ENCODE measurements at regions not wholly inside any gene's neighbourhood (a gene's known extent, or its start where the extent isn't known, plus 50 kb on each side); places are given as distances from the start of the nearest gene placed in this dataset.

DNA sequence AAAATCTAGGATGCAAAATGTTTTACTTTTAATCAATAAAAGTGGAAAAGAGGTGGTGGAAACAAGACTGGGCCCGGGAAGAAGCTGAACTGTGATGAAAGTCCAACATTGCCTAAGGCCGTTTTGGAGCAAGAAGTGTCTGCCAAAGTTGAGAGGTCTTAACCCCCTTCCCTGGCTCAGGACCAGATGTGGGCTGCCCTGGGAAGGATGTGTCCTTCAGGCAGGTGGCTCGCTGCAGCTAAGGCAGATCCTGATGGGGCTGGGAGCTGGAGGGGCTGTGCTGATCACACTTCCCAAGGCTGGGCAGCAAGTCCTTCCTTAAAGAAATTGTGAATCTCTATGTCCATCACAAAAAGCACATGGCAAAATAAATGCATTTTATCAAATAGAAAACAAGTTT is 581.6 kb downstream of the GALC start:
- TF ChIP-seq, protein P1, sequence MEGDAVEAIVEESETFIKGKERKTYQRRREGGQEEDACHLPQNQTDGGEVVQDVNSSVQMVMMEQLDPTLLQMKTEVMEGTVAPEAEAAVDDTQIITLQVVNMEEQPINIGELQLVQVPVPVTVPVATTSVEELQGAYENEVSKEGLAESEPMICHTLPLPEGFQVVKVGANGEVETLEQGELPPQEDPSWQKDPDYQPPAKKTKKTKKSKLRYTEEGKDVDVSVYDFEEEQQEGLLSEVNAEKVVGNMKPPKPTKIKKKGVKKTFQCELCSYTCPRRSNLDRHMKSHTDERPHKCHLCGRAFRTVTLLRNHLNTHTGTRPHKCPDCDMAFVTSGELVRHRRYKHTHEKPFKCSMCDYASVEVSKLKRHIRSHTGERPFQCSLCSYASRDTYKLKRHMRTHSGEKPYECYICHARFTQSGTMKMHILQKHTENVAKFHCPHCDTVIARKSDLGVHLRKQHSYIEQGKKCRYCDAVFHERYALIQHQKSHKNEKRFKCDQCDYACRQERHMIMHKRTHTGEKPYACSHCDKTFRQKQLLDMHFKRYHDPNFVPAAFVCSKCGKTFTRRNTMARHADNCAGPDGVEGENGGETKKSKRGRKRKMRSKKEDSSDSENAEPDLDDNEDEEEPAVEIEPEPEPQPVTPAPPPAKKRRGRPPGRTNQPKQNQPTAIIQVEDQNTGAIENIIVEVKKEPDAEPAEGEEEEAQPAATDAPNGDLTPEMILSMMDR (conservative IDR thresholded peaks at IDR 0.05): no peak
- TF ChIP-seq EZH2 (IDR thresholded peaks at IDR 0.05; ENCODE audit: low read depth): no peak

Data from PC-9 (cell line).